ENCODE measurements at regions not wholly inside any gene's neighbourhood (a gene's known extent, or its start where the extent isn't known, plus 50 kb on each side); places are given as distances from the start of the nearest gene placed in this dataset.

DNA sequence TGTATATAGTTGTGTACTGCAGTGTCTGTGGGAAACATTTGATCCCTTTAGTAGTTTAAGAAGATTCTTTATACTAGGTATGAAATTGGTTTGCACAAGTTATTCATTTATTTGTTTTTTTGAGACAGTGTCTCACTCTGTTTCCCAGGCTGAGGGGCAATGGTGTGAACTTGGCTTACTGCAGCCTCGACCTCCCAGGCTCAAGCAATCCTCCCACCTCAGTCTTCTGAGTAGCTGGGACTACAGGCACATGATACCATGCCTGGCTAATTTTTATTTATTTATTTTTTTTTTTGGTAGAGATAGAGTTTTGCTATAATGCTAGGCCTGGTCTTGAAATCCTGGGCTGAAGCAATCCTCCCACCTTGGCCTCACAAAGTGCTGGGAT, 209.4 kb downstream of the RASSF9 start:
- TF ChIP-seq, protein P1, sequence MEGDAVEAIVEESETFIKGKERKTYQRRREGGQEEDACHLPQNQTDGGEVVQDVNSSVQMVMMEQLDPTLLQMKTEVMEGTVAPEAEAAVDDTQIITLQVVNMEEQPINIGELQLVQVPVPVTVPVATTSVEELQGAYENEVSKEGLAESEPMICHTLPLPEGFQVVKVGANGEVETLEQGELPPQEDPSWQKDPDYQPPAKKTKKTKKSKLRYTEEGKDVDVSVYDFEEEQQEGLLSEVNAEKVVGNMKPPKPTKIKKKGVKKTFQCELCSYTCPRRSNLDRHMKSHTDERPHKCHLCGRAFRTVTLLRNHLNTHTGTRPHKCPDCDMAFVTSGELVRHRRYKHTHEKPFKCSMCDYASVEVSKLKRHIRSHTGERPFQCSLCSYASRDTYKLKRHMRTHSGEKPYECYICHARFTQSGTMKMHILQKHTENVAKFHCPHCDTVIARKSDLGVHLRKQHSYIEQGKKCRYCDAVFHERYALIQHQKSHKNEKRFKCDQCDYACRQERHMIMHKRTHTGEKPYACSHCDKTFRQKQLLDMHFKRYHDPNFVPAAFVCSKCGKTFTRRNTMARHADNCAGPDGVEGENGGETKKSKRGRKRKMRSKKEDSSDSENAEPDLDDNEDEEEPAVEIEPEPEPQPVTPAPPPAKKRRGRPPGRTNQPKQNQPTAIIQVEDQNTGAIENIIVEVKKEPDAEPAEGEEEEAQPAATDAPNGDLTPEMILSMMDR (IDR thresholded peaks at IDR 0.05; ENCODE audit: insufficient read depth, low read depth, low read length) = no peak
- no peak for TF ChIP-seq EZH2 (IDR thresholded peaks at IDR 0.05; ENCODE audit: insufficient read depth, low read length)

Measured in astrocyte (in vitro differentiated cells and primary cell).